Uterus (tissue), 2 donors: ENCODE measurements at regions not wholly inside any gene's neighbourhood (a gene's known extent, or its start where the extent isn't known, plus 50 kb on each side); places are given as distances from the start of the nearest gene placed in this dataset.

Source experiments
- POLR2A ChIP-seq, 2 donors: fragments of 450-650 bp; IDR thresholded peaks; one replicate each; pipeline ENCODE4 v1.6.1; 2016; ENCODE audit warnings: antibody characterized with exemption in 2 of 2, mild to moderate bottlenecking in 1 of 2, moderate library complexity in 1 of 2
- TF ChIP-seq, protein P1 (sequence below), 4 experiments: fragments of 200-600 bp in 2 of 4; fragments of 450-650 bp in 2 of 4; sonication (generic) in 2 of 4; IDR thresholded peaks; one replicate each; pipeline ENCODE4 v1.5.1; 2016 to 2019; ENCODE audit warnings: antibody characterized with exemption in 4 of 4, mild to moderate bottlenecking in 2 of 4, moderate library complexity in 1 of 4

DNA sequence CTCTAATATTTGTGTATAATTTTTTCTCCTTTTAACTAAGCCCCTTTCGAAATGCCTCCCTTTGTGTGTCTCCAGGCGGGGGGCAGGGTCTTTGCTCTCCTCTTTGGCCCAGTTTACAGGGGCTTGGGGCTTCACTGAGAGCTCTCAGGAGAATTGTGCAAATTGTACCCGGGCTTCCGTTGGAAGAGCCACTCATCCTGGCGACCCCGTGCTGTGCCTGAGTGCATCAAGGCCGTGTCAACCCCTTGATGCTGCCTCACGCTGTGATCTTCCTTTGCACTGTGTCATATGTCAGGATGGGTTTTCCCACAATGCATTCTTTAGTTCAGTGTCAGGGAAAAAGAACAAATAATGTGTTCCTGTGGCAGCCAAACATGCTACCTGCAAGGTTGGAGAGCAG, 118.0 kb upstream of the POU3F2 start:
- TF ChIP-seq, protein P1, sequence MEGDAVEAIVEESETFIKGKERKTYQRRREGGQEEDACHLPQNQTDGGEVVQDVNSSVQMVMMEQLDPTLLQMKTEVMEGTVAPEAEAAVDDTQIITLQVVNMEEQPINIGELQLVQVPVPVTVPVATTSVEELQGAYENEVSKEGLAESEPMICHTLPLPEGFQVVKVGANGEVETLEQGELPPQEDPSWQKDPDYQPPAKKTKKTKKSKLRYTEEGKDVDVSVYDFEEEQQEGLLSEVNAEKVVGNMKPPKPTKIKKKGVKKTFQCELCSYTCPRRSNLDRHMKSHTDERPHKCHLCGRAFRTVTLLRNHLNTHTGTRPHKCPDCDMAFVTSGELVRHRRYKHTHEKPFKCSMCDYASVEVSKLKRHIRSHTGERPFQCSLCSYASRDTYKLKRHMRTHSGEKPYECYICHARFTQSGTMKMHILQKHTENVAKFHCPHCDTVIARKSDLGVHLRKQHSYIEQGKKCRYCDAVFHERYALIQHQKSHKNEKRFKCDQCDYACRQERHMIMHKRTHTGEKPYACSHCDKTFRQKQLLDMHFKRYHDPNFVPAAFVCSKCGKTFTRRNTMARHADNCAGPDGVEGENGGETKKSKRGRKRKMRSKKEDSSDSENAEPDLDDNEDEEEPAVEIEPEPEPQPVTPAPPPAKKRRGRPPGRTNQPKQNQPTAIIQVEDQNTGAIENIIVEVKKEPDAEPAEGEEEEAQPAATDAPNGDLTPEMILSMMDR (IDR thresholded peaks at IDR 0.05): no peak
- no peak for TF ChIP-seq POLR2A (IDR thresholded peaks at IDR 0.05)
